IgD-negative memory B cell (primary cell): ENCODE measurements at regions not wholly inside any gene's neighbourhood (a gene's known extent, or its start where the extent isn't known, plus 50 kb on each side); places are given as distances from the start of the nearest gene placed in this dataset.

ENCODE experiments used
- H3K27ac Mint-ChIP-seq, 3 donors: one replicate each; pipeline ENCODE4 v1.8.0; 2020 to 2022; ENCODE audit warnings: mild to moderate bottlenecking in 3 of 3, mixed read lengths in 3 of 3, moderate library complexity in 1 of 3
- H3K27me3 Mint-ChIP-seq: one replicate; pipeline ENCODE4 v1.8.0; 2021; ENCODE audit warnings: mixed read lengths
- H3K36me3 Mint-ChIP-seq: one replicate; pipeline ENCODE4 v1.8.0; 2020; ENCODE audit warnings: mild to moderate bottlenecking, mixed read lengths
- H3K4me1 Mint-ChIP-seq, 3 donors: one replicate each; pipeline ENCODE4 v1.8.0; 2020 to 2022; ENCODE audit warnings: mixed read lengths in 3 of 3, mild to moderate bottlenecking in 1 of 3
- H3K4me3 Mint-ChIP-seq, 4 donors: one replicate each; pipeline ENCODE4 v1.8.0; 2020 to 2022; ENCODE audit warnings: mild to moderate bottlenecking in 4 of 4, mixed read lengths in 4 of 4, moderate library complexity in 3 of 4
- H3K9me3 Mint-ChIP-seq, 3 donors: one replicate each; pipeline ENCODE4 v1.8.0; 2020 to 2021; ENCODE audit warnings: mixed read lengths in 3 of 3, mild to moderate bottlenecking in 1 of 3

DNA sequence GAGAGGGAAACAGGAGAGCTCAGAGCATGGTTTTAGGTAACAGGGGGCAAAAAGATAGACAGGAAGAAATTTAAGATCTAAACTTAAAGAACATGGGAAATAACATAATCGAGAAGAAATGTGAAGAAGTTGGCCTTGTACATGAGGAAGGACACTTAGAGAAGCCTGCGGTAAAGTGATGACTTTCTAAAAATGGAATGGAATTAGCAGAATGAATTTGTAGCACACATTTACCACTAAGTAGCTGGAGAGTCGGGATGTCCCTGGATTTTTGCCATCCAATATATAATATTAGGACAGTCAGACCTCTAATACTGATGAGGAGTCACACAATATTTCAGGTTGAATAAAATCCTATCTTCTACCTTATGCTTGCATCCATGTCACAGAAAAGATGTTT is 77.7 kb upstream of the C1orf87 start:
- Mint-ChIP-seq H3K4me3 (no peak overlapping the region), H3K36me3 (no peaks in the 10 kb centered on the region), H3K27ac (no peak overlapping the region), H3K27me3 (no peaks in the 10 kb centered on the region), H3K4me1 (no peaks in the 10 kb centered on the region), H3K9me3 (peaks cover 0 to 4% (median 0%) of the 10 kb centered on the region in 3 donors)

DNA sequence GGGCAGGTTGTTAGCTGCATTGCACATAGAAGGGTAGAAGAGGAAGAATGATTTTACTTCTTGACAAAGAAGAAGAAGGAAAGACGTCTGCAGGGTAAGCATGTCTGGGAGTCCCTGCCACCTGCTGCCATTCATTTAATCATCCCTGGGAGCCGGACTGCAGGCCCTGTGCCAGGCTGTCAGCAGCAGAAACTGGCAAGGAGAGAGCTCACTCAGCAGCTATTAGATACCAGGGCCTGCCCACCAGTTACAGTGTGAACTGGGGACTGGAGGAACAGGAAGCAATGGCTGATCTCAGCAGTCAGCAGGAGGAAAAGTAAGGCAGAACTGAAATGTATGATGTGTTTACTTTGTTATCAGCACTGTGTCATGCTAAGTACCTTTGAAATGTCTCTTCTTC is 75.7 kb upstream of the C1orf87 start:
- no peaks in the 10 kb centered on the region for H3K27me3 Mint-ChIP-seq
- H3K4me3 Mint-ChIP-seq, result no peak overlapping the region
- no peak overlapping the region for H3K27ac Mint-ChIP-seq
- H3K36me3 Mint-ChIP-seq, result no peaks in the 10 kb centered on the region
- no peaks in the 10 kb centered on the region for H3K4me1 Mint-ChIP-seq
- peaks cover 0 to 4% (median 0%) of the 10 kb centered on the region in 3 donors for H3K9me3 Mint-ChIP-seq

DNA sequence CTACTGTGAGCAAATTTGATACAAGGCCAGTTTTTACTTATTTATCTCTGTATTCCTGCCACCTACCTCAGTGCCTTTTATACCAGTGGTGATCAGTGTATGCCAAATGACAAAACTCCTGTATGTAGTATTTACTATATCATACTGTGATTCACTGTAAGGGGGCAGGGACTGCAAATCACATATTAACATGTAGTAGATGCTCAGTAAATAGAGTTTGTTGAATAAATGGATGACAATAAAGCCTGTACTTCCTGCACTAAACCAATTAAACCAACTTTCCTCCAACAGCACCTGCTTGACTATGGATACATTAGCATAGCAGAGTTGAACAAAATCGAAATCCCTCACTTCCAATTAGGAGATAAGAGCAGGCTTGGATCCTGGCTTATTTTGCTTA is 73.3 kb upstream of the C1orf87 start:
- peaks cover 0 to 4% (median 0%) of the 10 kb centered on the region in 3 donors for H3K9me3 Mint-ChIP-seq
- no peak overlapping the region for H3K4me3 Mint-ChIP-seq
- H3K4me1 Mint-ChIP-seq, result no peaks in the 10 kb centered on the region
- no peaks in the 10 kb centered on the region for H3K27me3 Mint-ChIP-seq
- no peaks in the 10 kb centered on the region for H3K36me3 Mint-ChIP-seq
- no peak overlapping the region for H3K27ac Mint-ChIP-seq

DNA sequence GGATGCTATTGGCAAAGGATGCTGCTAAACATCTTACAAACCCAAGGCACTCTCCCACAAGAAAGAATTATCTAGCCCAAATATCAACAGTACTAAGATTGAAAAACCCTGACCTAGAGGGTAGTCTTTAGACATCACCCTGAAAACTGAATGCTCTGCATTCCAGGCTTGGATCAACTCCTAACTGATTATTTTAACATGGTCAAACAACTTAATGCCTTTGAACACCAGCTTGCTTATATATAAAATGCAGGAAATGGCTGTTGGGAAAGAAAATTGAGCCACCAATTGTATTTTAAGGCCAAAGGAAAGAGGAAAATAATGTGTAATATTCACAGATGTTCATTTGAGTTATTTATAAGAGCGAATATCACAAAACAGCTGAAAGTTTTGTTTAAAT is 72.2 kb upstream of the C1orf87 start:
- Mint-ChIP-seq H3K4me1 (no peaks in the 10 kb centered on the region), H3K27ac (no peak overlapping the region), H3K4me3 (no peak overlapping the region), H3K27me3 (no peaks in the 10 kb centered on the region), H3K9me3 (peaks cover 0 to under 1% (median 0%) of the 10 kb centered on the region in 3 donors), H3K36me3 (no peaks in the 10 kb centered on the region)

DNA sequence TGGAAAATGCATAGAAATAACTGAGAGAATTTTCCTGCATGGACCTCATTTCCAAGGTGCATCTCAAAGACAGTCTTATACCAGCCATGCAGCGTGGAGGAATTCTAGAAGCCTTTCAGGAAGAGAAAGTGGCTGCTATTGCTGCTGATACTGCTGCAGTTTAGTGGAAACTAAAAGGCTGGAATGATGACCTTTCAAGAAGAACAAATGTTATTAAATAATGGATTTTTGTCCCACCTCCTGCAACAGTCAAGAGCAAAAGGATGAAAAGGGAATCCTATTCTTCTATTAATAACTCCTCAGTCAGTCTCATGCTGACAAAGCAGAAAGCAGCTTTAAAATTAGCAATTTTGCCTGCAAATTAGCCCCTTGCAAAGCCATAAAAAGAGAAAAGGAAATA is 68.2 kb upstream of the C1orf87 start:
- Mint-ChIP-seq H3K9me3 (no peaks in the 10 kb centered on the region), H3K27me3 (no peaks in the 10 kb centered on the region), H3K27ac (no peak overlapping the region), H3K4me3 (no peak overlapping the region), H3K36me3 (no peaks in the 10 kb centered on the region), H3K4me1 (no peaks in the 10 kb centered on the region)

DNA sequence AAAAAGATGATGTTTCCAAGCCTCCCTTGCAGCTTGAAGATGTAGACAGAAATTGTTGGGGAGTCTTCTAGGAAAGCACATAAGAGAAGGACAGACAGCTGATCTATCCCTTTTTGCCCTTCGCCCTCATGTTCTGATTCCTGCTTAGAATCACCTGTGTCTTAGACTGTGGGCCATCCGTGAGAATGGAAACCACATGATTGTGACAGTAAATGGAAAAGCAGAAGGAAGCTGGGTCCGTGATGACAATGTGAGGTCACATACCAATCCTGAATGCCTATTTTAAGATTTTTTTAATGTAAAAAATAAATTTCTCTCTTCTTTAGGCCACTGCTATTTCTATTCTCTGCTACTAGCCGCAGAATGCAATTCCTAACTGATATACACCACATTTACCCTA is 67.7 kb upstream of the C1orf87 start:
- Mint-ChIP-seq H3K36me3 (no peaks in the 10 kb centered on the region), H3K4me3 (no peak overlapping the region), H3K27ac (no peak overlapping the region), H3K4me1 (no peaks in the 10 kb centered on the region), H3K27me3 (no peaks in the 10 kb centered on the region), H3K9me3 (no peaks in the 10 kb centered on the region)

DNA sequence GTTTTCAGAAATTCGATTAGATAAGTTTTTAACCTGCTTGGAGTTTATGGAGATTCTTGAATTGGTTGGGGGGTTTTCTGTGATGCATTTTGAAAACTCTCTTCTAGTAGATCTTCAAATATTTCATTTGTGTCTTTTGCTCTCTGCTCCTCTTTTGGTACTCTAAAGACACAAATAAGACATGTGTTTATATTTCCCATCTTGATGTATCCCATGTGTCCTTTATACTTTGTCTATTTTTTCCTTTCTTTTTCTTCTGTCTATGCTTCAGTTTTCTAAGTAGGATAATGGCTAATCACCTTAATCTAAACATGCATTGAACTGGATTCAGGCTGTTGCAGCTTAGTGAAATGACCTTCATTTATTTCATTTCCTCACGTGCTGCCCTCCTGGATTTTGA is 63.8 kb upstream of the C1orf87 start:
- H3K27ac Mint-ChIP-seq, result no peak overlapping the region
- no peaks in the 10 kb centered on the region for H3K36me3 Mint-ChIP-seq
- no peak overlapping the region for H3K4me3 Mint-ChIP-seq
- H3K27me3 Mint-ChIP-seq, result no peaks in the 10 kb centered on the region
- no peaks in the 10 kb centered on the region for H3K9me3 Mint-ChIP-seq
- H3K4me1 Mint-ChIP-seq, result peaks cover 0 to 6% (median 0%) of the 10 kb centered on the region in 3 donors

DNA sequence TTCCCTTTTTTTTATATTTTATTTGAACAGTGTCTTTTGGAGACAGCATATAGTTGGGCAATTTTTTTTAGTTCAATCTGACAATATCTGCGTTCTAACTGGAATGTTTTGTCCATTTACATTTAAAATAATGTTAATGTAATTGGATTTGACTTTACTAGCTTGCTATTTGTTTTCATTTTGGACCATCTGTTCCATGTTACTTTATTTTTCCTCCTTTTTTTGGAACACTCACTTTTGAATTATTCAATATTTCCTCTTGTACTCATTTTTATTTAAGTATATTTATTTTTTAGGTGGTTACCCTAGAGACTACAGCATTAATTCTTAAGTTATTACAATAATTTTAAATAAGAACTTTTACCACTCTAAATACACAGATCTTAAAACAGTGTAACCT is 62.8 kb upstream of the C1orf87 start:
- H3K4me3 Mint-ChIP-seq, result no peak overlapping the region
- H3K9me3 Mint-ChIP-seq, result no peaks in the 10 kb centered on the region
- no peaks in the 10 kb centered on the region for H3K36me3 Mint-ChIP-seq
- H3K4me1 Mint-ChIP-seq, result peaks cover 0 to 6% (median 0%) of the 10 kb centered on the region in 3 donors
- no peak overlapping the region for H3K27ac Mint-ChIP-seq
- H3K27me3 Mint-ChIP-seq, result no peaks in the 10 kb centered on the region

DNA sequence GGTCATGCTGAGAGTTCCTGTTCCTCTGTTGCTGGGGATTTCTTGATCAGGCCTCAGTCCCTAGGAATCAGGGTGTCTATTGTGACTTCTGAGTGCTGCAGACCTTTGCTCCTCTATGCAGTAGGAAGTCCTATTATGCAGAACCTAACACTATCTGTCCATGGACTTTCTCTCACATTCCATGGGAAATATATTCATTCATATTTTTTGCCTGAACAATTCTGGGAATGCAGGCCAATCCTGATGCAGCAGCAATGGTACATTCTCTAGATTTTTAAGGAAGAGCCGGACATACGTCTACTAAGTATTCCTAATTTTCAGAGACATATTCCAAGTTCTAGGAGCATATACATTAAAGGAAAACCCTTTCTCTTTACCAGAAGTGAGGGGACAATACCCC is 61.1 kb upstream of the C1orf87 start:
- H3K4me1 Mint-ChIP-seq, result peaks cover 0 to 6% (median 0%) of the 10 kb centered on the region in 3 donors
- H3K27me3 Mint-ChIP-seq, result peaks cover 2% of the 10 kb centered on the region
- H3K9me3 Mint-ChIP-seq, result no peaks in the 10 kb centered on the region
- H3K27ac Mint-ChIP-seq, result no peak overlapping the region
- no peaks in the 10 kb centered on the region for H3K36me3 Mint-ChIP-seq
- no peak overlapping the region for H3K4me3 Mint-ChIP-seq

DNA sequence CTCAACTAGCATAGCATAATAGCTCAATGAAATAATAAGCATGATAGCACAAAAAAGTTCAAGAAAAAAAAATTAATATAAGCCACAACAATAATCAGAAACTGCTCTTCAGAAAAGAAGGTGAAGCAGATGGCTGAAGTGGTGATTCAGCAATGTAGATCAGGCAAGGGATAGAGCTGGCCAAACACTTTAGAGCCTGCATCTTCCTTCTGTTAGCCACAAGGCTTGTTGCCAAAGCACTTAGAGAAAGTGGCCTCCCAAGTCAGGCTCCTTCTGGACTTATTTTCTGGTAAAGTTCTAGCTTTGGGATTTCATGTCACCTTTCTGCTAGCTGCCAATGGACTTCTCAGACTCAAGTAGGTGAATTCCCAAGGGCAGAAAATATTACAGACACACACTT is 60.3 kb upstream of the C1orf87 start:
- Mint-ChIP-seq H3K27ac (no peak overlapping the region), H3K4me1 (peaks cover 0 to 6% (median 0%) of the 10 kb centered on the region in 3 donors), H3K4me3 (no peak overlapping the region), H3K9me3 (no peaks in the 10 kb centered on the region), H3K27me3 (peaks cover 2% of the 10 kb centered on the region), H3K36me3 (no peaks in the 10 kb centered on the region)

DNA sequence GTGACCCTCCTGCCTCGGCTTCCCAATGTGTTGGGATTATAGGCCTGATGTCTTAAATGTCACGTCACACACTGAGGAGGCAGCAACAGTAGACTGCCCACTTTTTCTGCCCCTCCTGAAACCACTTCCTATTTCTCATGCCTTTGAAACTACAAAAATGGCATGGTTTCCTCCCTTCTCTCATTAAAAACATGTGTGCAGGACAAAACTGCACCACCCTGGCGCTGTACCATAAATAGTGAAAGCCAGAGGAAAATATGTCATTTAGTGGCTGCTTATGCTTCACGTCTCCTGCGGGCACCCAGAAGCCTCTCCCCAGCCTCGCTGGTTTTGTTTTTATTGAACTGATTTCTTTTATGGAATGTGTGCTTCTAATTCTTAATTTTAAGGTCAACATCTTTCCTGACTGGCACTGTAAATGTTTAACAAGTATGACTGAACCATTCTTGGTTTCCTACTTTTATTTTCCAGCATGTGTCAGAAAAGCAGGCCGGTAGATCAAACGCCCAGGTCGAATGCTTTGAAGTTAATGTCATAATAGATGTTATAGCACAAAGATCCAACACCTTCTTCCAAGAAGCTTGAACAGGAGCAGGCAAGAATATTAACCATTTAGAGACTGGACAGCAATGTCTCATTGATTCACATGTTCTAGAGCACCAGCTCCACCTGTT is 59.6 kb upstream of the C1orf87 start:
- peak overlapping the region in 1 of 4 donors; percentile 20 for H3K4me3 Mint-ChIP-seq

DNA sequence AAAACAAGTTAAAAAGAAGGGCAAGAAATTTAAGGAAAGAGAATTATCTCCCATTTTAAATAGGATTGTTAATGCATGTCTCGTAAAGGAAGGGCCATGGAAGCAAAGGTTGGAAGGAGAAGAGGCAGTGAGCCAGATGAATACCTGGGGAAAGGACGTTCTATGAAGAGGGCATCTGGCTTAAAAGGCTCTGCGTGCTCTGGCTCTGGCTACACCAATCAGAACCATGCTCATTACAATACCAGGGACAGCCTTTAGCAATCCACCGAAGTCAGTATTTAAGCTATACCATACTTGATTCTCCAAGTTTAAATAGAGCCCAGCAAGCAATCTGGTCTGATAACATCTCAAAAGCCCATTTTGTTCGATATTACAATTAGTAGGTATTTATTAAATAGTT is 58.5 kb upstream of the C1orf87 start:
- no peaks in the 10 kb centered on the region for H3K9me3 Mint-ChIP-seq

More for the DNA sequence above, 59.6 kb upstream of the C1orf87 start:
- Mint-ChIP-seq H3K36me3 (no peaks in the 10 kb centered on the region), H3K4me1 (peaks cover 0 to 6% (median 0%) of the 10 kb centered on the region in 3 donors), H3K9me3 (no peaks in the 10 kb centered on the region), H3K27ac (no peak overlapping the region), H3K27me3 (peaks cover 2% of the 10 kb centered on the region)

DNA sequence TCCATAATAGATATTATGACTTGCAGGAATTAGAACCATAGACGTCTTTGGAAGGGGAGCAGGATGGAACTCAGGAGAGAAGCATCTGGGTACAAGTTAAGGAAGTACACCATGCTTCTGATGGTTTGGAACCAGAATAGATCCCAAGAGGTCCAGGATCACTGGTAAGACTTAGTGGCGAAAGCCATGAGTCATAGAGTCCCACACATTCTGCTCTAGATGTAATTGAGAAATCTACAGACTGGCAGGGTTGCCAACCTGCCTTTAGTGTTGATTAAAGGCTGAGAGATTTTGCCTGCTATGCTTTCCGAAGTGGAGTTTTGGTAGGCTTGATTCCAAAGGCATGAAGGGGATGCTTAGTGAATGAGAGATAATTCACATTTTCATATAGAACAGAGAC is 57.1 kb upstream of the C1orf87 start:
- no peak overlapping the region for H3K27ac Mint-ChIP-seq
- peaks cover 0 to 6% (median 0%) of the 10 kb centered on the region in 3 donors for H3K4me1 Mint-ChIP-seq

More for the DNA sequence above, 58.5 kb upstream of the C1orf87 start:
- Mint-ChIP-seq H3K4me3 (no peak overlapping the region), H3K36me3 (no peaks in the 10 kb centered on the region), H3K27ac (no peak overlapping the region), H3K4me1 (peaks cover 0 to 6% (median 0%) of the 10 kb centered on the region in 3 donors), H3K27me3 (peaks cover 2% of the 10 kb centered on the region)

DNA sequence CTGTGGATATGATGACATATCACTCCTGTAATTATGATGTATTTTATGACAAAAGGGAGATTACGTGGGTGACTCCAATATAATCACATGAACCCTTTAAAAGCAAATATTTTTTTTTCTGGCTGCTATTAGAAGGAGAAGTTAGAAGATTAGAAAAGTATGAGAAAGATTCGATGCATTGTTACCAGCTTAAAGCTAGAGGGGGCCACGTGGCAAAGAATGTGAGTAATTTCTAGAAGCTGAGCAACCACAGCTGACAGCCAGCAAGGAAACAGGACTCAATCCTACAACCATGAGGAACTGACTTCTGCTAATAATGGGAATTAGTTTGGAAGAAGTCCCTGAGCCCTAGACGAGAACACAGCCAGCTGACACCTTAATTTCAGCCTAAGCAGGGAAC is 56.3 kb upstream of the C1orf87 start:
- Mint-ChIP-seq H3K4me3 (no peak overlapping the region), H3K4me1 (peaks cover 0 to 6% (median 0%) of the 10 kb centered on the region in 3 donors), H3K36me3 (no peaks in the 10 kb centered on the region), H3K27ac (no peak overlapping the region), H3K27me3 (peaks cover 2% of the 10 kb centered on the region), H3K9me3 (no peaks in the 10 kb centered on the region)

More for the DNA sequence above, 57.1 kb upstream of the C1orf87 start:
- Mint-ChIP-seq H3K4me3 (no peak overlapping the region), H3K27me3 (peaks cover 2% of the 10 kb centered on the region), H3K9me3 (no peaks in the 10 kb centered on the region), H3K36me3 (no peaks in the 10 kb centered on the region)

DNA sequence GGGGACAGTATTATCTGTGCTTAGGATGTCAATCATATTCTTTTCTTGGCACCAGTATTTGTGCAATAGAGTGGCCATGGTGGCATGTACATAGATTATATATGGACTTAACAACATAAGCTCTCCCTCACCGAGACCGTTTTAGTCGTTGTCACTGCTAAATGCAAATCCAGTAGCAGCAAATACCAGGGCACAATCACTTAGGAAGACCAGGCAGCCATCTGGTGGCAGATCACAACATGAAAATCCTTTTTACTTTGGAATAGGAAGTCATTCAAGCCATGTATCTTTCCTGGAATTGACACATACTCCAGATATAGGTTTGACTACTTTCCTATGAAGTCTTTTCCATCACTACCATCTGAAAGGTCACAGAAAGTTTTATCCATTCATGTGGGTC is 53.2 kb upstream of the C1orf87 start:
- Mint-ChIP-seq H3K36me3 (no peaks in the 10 kb centered on the region), H3K9me3 (peaks cover 0 to 4% (median 0%) of the 10 kb centered on the region in 3 donors), H3K4me1 (no peaks in the 10 kb centered on the region), H3K27ac (no peak overlapping the region), H3K27me3 (peaks cover 3% of the 10 kb centered on the region), H3K4me3 (no peak overlapping the region)
